PC-9 (cell line): ENCODE measurements at regions not wholly inside any gene's neighbourhood (a gene's known extent, or its start where the extent isn't known, plus 50 kb on each side); places are given as distances from the start of the nearest gene placed in this dataset.

ENCODE experiments used
- EZH2 ChIP-seq: fragments of 200-600 bp; sonication (generic); IDR thresholded peaks from 2 replicates; pipeline ENCODE4 v1.8.0; 2017; ENCODE audit warnings: antibody characterized with exemption, low read depth
- TF ChIP-seq, protein P1 (sequence below): fragments of 200-600 bp; sonication (generic); conservative IDR thresholded peaks from 2 replicates; pipeline ENCODE4 v1.6.1; 2017; ENCODE audit warnings: mixed run types, antibody characterized with exemption, mild to moderate bottlenecking, moderate library complexity

DNA sequence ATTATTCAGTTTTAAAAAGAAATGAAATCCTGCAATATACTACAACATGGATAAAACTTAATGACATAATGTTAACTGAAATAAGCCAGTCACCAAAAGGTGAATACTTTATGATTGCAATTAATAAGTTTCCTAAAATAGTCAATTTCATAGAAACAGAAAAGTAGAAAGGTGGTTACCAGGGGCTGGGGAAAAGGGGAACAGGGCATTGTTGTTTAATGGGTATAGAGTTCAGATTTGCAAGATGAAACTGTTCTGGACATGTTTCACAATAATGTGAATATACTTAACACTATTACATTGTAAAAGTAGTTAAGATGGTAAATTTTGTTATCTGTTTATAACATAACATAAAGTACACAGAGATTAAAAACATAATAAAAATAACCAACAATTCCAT lies 550.9 kb downstream of the CCER1 start:
- TF ChIP-seq, protein P1, sequence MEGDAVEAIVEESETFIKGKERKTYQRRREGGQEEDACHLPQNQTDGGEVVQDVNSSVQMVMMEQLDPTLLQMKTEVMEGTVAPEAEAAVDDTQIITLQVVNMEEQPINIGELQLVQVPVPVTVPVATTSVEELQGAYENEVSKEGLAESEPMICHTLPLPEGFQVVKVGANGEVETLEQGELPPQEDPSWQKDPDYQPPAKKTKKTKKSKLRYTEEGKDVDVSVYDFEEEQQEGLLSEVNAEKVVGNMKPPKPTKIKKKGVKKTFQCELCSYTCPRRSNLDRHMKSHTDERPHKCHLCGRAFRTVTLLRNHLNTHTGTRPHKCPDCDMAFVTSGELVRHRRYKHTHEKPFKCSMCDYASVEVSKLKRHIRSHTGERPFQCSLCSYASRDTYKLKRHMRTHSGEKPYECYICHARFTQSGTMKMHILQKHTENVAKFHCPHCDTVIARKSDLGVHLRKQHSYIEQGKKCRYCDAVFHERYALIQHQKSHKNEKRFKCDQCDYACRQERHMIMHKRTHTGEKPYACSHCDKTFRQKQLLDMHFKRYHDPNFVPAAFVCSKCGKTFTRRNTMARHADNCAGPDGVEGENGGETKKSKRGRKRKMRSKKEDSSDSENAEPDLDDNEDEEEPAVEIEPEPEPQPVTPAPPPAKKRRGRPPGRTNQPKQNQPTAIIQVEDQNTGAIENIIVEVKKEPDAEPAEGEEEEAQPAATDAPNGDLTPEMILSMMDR, result no peak
- TF ChIP-seq EZH2, result no peak
